Fibroblast of gingiva (primary cell): ENCODE measurements at regions not wholly inside any gene's neighbourhood (a gene's known extent, or its start where the extent isn't known, plus 50 kb on each side); places are given as distances from the start of the nearest gene placed in this dataset.
A peak's percentile ranks its signal among the peaks of the same experiment; 100 is the strongest.

Experiments
- DNase-seq: peaks from one replicate; pipeline ENCODE4 v3.0.0-alpha.2; 2011; ENCODE audit warnings: low read depth

- no peak for DNase-seq
Observed at GRCh38 chr2:60603533-60604190, 50.2 kb upstream of the BCL11A start.

GRCh38 chr2:60604486-60605064, 51.1 kb upstream of the BCL11A start:
- DNase-seq, result no peak

- no peak for DNase-seq
Observed at GRCh38 chr2:60605866-60606265, 52.4 kb upstream of the BCL11A start.

- DNase-seq, result no peak
Observed at GRCh38 chr2:60608679-60609078, 55.2 kb upstream of the BCL11A start.

- DNase-seq, result no peak
Observed at GRCh38 chr2:60612033-60612432, 58.6 kb upstream of the BCL11A start.

GRCh38 chr2:60614319-60614718, 60.9 kb upstream of the BCL11A start:
- no peak for DNase-seq

- DNase-seq, result no peak
Observed at GRCh38 chr2:60621688-60622429, 68.4 kb upstream of the BCL11A start.

GRCh38 chr2:60623040-60623439, 69.6 kb upstream of the BCL11A start:
- DNase-seq, result no peak

- DNase-seq, result no peak
Observed at GRCh38 chr2:60627412-60627811, 74.0 kb upstream of the BCL11A start.

- no peak for DNase-seq
Observed at GRCh38 chr2:60628026-60628425, 74.6 kb upstream of the BCL11A start.

- no peak for DNase-seq
Observed at GRCh38 chr2:60628615-60629304, 75.3 kb upstream of the BCL11A start.

- DNase-seq, result no peak
Observed at GRCh38 chr2:60629305-60629662, 75.8 kb upstream of the BCL11A start.

- no peak for DNase-seq
Observed at GRCh38 chr2:60629801-60630385, 76.4 kb upstream of the BCL11A start.

GRCh38 chr2:60633615-60634014, 80.2 kb upstream of the BCL11A start:
- no peak for DNase-seq

- DNase-seq, result no peak
Observed at GRCh38 chr2:60634438-60634837, 81.0 kb upstream of the BCL11A start.

GRCh38 chr2:60641811-60642788, 88.6 kb upstream of the BCL11A start:
- DNase-seq, result peak; percentile 16

GRCh38 chr2:60643747-60644146, 90.3 kb upstream of the BCL11A start:
- DNase-seq, result no peak

GRCh38 chr2:60644951-60645350, 91.5 kb upstream of the BCL11A start:
- DNase-seq, result no peak

- no peak for DNase-seq
Observed at GRCh38 chr2:60648191-60648590, 94.7 kb upstream of the BCL11A start.

GRCh38 chr2:60649721-60650120, 96.3 kb upstream of the BCL11A start:
- no peak for DNase-seq

GRCh38 chr2:60652832-60653340, 99.4 kb upstream of the BCL11A start:
- no peak for DNase-seq
